Right ventricle myocardium superior (tissue), 1 donor: ENCODE measurements at regions not wholly inside any gene's neighbourhood (a gene's known extent, or its start where the extent isn't known, plus 50 kb on each side); places are given as distances from the start of the nearest gene placed in this dataset.

ENCODE experiments used
- ATAC-seq: fragments of 200-7000 bp; cut with Tn5 transposase; one replicate; pipeline ENCODE4 v1.9.1; 2020; ENCODE audit warnings: mild to moderate bottlenecking; ENCODE audit not compliant: poor library complexity
- DNase-seq: peaks from one replicate; pipeline ENCODE4 v3.0.0-alpha.2; 2020
- intact Hi-C: fragments of 100-400 bp; cut with DNase I; formaldehyde crosslinking; loops from one replicate; pipeline ENCODE4 v1.11.2; 2022
- donor health status: DM: no; HTN: yes; CAD: no; lungs with severe emphysema.

GRCh38 chr14:83741269-83741668 lies 1788.7 kb upstream of the FLRT2 start:
- ATAC-seq (no peak), DNase-seq (no peak)
- intact Hi-C loops = no loop called here

GRCh38 chr14:83744224-83744623 lies 1785.7 kb upstream of the FLRT2 start:
- DNase-seq (no peak), ATAC-seq (no peak)
- intact Hi-C loops = no loop called here

- intact Hi-C loops = no loop called here
- no peak for DNase-seq
- ATAC-seq = no peak
These were observed 1785.1 kb upstream of the FLRT2 start for GRCh38 chr14:83744891-83745290.

GRCh38 chr14:83746336-83746735 lies 1783.6 kb upstream of the FLRT2 start:
- ATAC-seq = no peak
- DNase-seq = no peak
- intact Hi-C loops = no loop called here

GRCh38 chr14:83757916-83758315 lies 1772.0 kb upstream of the FLRT2 start:
- ATAC-seq (no peak), DNase-seq (no peak)
- intact Hi-C loops = no loop called here

- intact Hi-C loops = no loop called here
- DNase-seq (no peak), ATAC-seq (no peak)
These were observed 1765.0 kb upstream of the FLRT2 start for GRCh38 chr14:83764656-83765599.

GRCh38 chr14:83777516-83777915 lies 1752.4 kb upstream of the FLRT2 start:
- ATAC-seq (no peak), DNase-seq (no peak)
- intact Hi-C loops = no loop called here

- DNase-seq = no peak
- ATAC-seq = no peak
- intact Hi-C loops = no loop called here
These were observed 1750.7 kb upstream of the FLRT2 start for GRCh38 chr14:83779266-83779665.

GRCh38 chr14:83780321-83780720 lies 1749.6 kb upstream of the FLRT2 start:
- ATAC-seq = no peak
- intact Hi-C loops = no loop called here
- DNase-seq = no peak

GRCh38 chr14:83798421-83798820 lies 1731.5 kb upstream of the FLRT2 start:
- intact Hi-C loops = no loop called here
- no peak for DNase-seq
- ATAC-seq = no peak

GRCh38 chr14:83799233-83799632 lies 1730.7 kb upstream of the FLRT2 start:
- no peak for ATAC-seq
- intact Hi-C loops = no loop called here
- DNase-seq = no peak

- intact Hi-C loops = no loop called here
- DNase-seq (no peak), ATAC-seq (no peak)
These were observed 1715.0 kb upstream of the FLRT2 start for GRCh38 chr14:83814896-83815295.

- ATAC-seq = no peak
- DNase-seq = no peak
- intact Hi-C loops = no loop called here
These were observed 1713.2 kb upstream of the FLRT2 start for GRCh38 chr14:83816761-83817160.

- intact Hi-C loops = no loop called here
- DNase-seq = no peak
- no peak for ATAC-seq
These were observed 1704.1 kb upstream of the FLRT2 start for GRCh38 chr14:83825843-83826242.

GRCh38 chr14:83826838-83827237 lies 1703.1 kb upstream of the FLRT2 start:
- intact Hi-C loops = no loop called here
- ATAC-seq (no peak), DNase-seq (no peak)

GRCh38 chr14:83827383-83827782 lies 1702.6 kb upstream of the FLRT2 start:
- intact Hi-C loops = no loop called here
- no peak for DNase-seq
- ATAC-seq = no peak

GRCh38 chr14:83828406-83828805 lies 1701.5 kb upstream of the FLRT2 start:
- ATAC-seq = no peak
- intact Hi-C loops = no loop called here
- no peak for DNase-seq

- DNase-seq (no peak), ATAC-seq (no peak)
- intact Hi-C loops = no loop called here
These were observed 1699.6 kb upstream of the FLRT2 start for GRCh38 chr14:83830316-83830715.

GRCh38 chr14:83838226-83838625 lies 1691.7 kb upstream of the FLRT2 start:
- ATAC-seq (no peak), DNase-seq (no peak)
- intact Hi-C loops = no loop called here

- DNase-seq (no peak), ATAC-seq (no peak)
- intact Hi-C loops = no loop called here
These were observed 1687.4 kb upstream of the FLRT2 start for GRCh38 chr14:83842547-83842946.

GRCh38 chr14:83847102-83847501 lies 1682.8 kb upstream of the FLRT2 start:
- intact Hi-C loops = no loop called here

More at GRCh38 chr14:83847102-83847501, 1682.8 kb upstream of the FLRT2 start:
- DNase-seq (no peak), ATAC-seq (no peak)
